HG02973 (cell line): ENCODE measurements at regions not wholly inside any gene's neighbourhood (a gene's known extent, or its start where the extent isn't known, plus 50 kb on each side); places are given as distances from the start of the nearest gene placed in this dataset.
"Not testable (repeated sequence)": the region's sequence is repeated elsewhere in the genome, so short reads cannot be mapped to it uniquely, and the experiment has no call there.

ENCODE experiments used
- ATAC-seq: cut with Tn5 transposase; IDR thresholded peaks from one replicate; pipeline ENCODE4 v1.9.1; 2021; ENCODE audit warnings: moderate library complexity; ENCODE audit not compliant: unreplicated experiment

GRCh38 chr9:81032030-81032572 is 657.2 kb downstream of the TLE1 start:
- no peak for ATAC-seq

GRCh38 chr9:81031422-81032029 is 657.8 kb downstream of the TLE1 start:
- ATAC-seq: no peak

- ATAC-seq: no peak
Measured at GRCh38 chr9:81030027-81030426, 659.3 kb downstream of the TLE1 start.

- no peak for ATAC-seq
Measured at GRCh38 chr9:81028504-81028903, 660.8 kb downstream of the TLE1 start.

GRCh38 chr9:81022177-81022576 is 667.2 kb downstream of the TLE1 start:
- no peak for ATAC-seq

- ATAC-seq: not testable (repeated sequence)
Measured at GRCh38 chr9:81014945-81015344, 674.4 kb downstream of the TLE1 start.

- ATAC-seq: not testable (repeated sequence)
Measured at GRCh38 chr9:81013191-81013590, 676.2 kb downstream of the TLE1 start.

- ATAC-seq: no peak
Measured at GRCh38 chr9:81002906-81003305, 686.4 kb downstream of the TLE1 start.

- ATAC-seq: no peak
Measured at GRCh38 chr9:81002242-81002641, 687.1 kb downstream of the TLE1 start.

GRCh38 chr9:80995759-80996158 is 693.6 kb downstream of the TLE1 start:
- ATAC-seq: no peak

- ATAC-seq: no peak
Measured at GRCh38 chr9:80994892-80995291, 694.5 kb downstream of the TLE1 start.

GRCh38 chr9:80985595-80985994 is 703.8 kb downstream of the TLE1 start:
- ATAC-seq: not testable (repeated sequence)

- ATAC-seq: no peak
Measured at GRCh38 chr9:80976403-80976802, 712.9 kb downstream of the TLE1 start.

GRCh38 chr9:80970377-80970776 is 719.0 kb downstream of the TLE1 start:
- not testable (repeated sequence) for ATAC-seq

GRCh38 chr9:80968611-80969010 is 720.7 kb downstream of the TLE1 start:
- ATAC-seq: no peak

GRCh38 chr9:80964914-80965313 is 724.4 kb downstream of the TLE1 start:
- ATAC-seq: no peak

- ATAC-seq: no peak
Measured at GRCh38 chr9:80964374-80964773, 725.0 kb downstream of the TLE1 start.

GRCh38 chr9:80957801-80958200 is 731.5 kb downstream of the TLE1 start:
- no peak for ATAC-seq

- ATAC-seq: no peak
Measured at GRCh38 chr9:80954521-80954920, 734.8 kb downstream of the TLE1 start.

GRCh38 chr9:80952363-80952922 is 736.9 kb downstream of the TLE1 start:
- no peak for ATAC-seq

GRCh38 chr9:80951675-80952074 is 737.7 kb downstream of the TLE1 start:
- ATAC-seq: no peak

GRCh38 chr9:80948876-80949275 is 740.5 kb downstream of the TLE1 start:
- ATAC-seq: no peak

GRCh38 chr9:80948066-80948465 is 741.3 kb downstream of the TLE1 start:
- no peak for ATAC-seq
